Dermis blood vessel endothelial cell (primary cell): ENCODE measurements at regions not wholly inside any gene's neighbourhood (a gene's known extent, or its start where the extent isn't known, plus 50 kb on each side); places are given as distances from the start of the nearest gene placed in this dataset.

Source experiments
- DNase-seq: peaks from one replicate; pipeline ENCODE4 v3.0.0; 2010

GRCh38 chr3:194279701-194280360 is 71.3 kb downstream of the CPN2 start:
- DNase-seq, result no peak

GRCh38 chr3:194280777-194281176 is 70.4 kb downstream of the CPN2 start:
- DNase-seq, result no peak

- DNase-seq, result no peak
Observed at GRCh38 chr3:194281306-194281705, 69.8 kb downstream of the CPN2 start.

GRCh38 chr3:194281766-194282165 is 69.4 kb downstream of the CPN2 start:
- DNase-seq, result no peak

GRCh38 chr3:194282436-194283122 is 68.5 kb downstream of the CPN2 start:
- DNase-seq, result no peak

- DNase-seq, result no peak
Observed at GRCh38 chr3:194283221-194284006, 67.7 kb downstream of the CPN2 start.

GRCh38 chr3:194284351-194284750 is 66.8 kb downstream of the CPN2 start:
- no peak for DNase-seq

GRCh38 chr3:194285024-194285849 is 65.9 kb downstream of the CPN2 start:
- no peak for DNase-seq

- DNase-seq, result no peak
Observed at GRCh38 chr3:194285850-194286197, 65.3 kb downstream of the CPN2 start.

GRCh38 chr3:194286375-194287146 is 64.6 kb downstream of the CPN2 start:
- DNase-seq, result no peak

GRCh38 chr3:194287374-194287773 is 63.8 kb downstream of the CPN2 start:
- no peak for DNase-seq

GRCh38 chr3:194287977-194288706 is 63.0 kb downstream of the CPN2 start:
- DNase-seq, result no peak
